Activated CD4-positive, alpha-beta T cell treated with anti-CD3 and anti-CD28 coated beads for 36 hours (primary cell): ENCODE measurements at regions not wholly inside any gene's neighbourhood (a gene's known extent, or its start where the extent isn't known, plus 50 kb on each side); places are given as distances from the start of the nearest gene placed in this dataset.
A peak's percentile ranks its signal among the peaks of the same experiment; 100 is the strongest.

Experiments
- ATAC-seq: fragments of 200-7000 bp; cut with Tn5 transposase; one replicate; pipeline ENCODE4 v1.10.0; 2021; ENCODE audit warnings: mild to moderate bottlenecking, moderate library complexity
- CTCF ChIA-PET: fragments of 350-600 bp; sonication (Branson Sonifier 250); formaldehyde crosslinking; loops from one replicate; lab custom pipeline; 2021; ENCODE audit warnings: antibody characterized with exemption; lab: Charles Lee
- POLR2A ChIA-PET: fragments of 350-600 bp; sonication (Branson Sonifier 250); formaldehyde crosslinking; loops from one replicate; lab custom pipeline; 2021; ENCODE audit warnings: antibody characterized with exemption, inconsistent platforms; lab: Charles Lee
- DNase-seq: peaks from one replicate; pipeline ENCODE4 v3.0.0-alpha.2; 2020
- H3K27ac Mint-ChIP-seq: one replicate; pipeline ENCODE4 v1.8.0; 2021; ENCODE audit warnings: mixed read lengths
- H3K27me3 Mint-ChIP-seq: one replicate; pipeline ENCODE4 v1.8.0; 2021; ENCODE audit warnings: mixed read lengths
- H3K36me3 Mint-ChIP-seq: one replicate; pipeline ENCODE4 v1.8.0; 2021; ENCODE audit warnings: low read depth, mixed read lengths
- H3K4me1 Mint-ChIP-seq: one replicate; pipeline ENCODE4 v1.8.0; 2021; ENCODE audit warnings: mixed read lengths
- H3K4me3 Mint-ChIP-seq: one replicate; pipeline ENCODE4 v1.8.0; 2021; ENCODE audit warnings: mild to moderate bottlenecking, moderate library complexity, mixed read lengths
- H3K9me3 Mint-ChIP-seq: one replicate; pipeline ENCODE4 v1.8.0; 2021; ENCODE audit warnings: low read depth, mixed read lengths
- intact Hi-C, 2 experiments: fragments of 100-400 bp; cut with DNase I in 1 of 2; cut with micrococcal nuclease in 1 of 2; formaldehyde crosslinking; loops; one replicate each; pipeline versions ENCODE4 v1.14.2 to v1.15.1; 2022 to 2024; cut with DNase I, micrococcal nuclease

DNA sequence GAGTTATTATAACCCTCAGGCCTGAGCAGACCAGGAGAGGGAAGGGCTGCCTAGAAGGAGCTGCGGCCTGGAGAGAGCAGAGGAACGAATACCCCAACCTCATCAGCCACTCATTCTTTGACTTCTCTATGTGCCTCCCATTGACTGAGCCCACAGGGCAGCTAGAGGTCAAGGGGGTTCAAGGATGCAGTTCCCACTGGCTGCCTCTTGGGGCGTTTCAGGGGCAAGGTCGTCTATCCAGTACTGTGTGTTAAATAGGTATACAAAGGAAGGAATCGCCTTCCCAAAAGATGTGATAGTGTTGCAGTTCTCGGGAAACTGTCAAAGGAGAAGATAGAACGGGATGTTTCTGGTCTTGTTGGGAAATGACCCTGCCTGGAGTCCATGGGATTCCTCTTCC is 250.6 kb downstream of the PRDM2 start:
- ATAC-seq (no peak), DNase-seq (peak; percentile 24)
- CTCF ChIA-PET = interaction anchor here (0.5 kb wide), 1 partner anchor 29 kb away, joined by 3 read pairs; no protein-coding TSS in a partner anchor
- Mint-ChIP-seq H3K4me3 (no peak overlapping the region), H3K9me3 (no peaks in the 10 kb centered on the region), H3K27ac (no peak overlapping the region), H3K4me1 (no peaks in the 10 kb centered on the region), H3K36me3 (no peaks in the 10 kb centered on the region), H3K27me3 (peaks cover 10% of the 10 kb centered on the region)
- POLR2A ChIA-PET = no interaction called here
- intact Hi-C loops = no loop called here

DNA sequence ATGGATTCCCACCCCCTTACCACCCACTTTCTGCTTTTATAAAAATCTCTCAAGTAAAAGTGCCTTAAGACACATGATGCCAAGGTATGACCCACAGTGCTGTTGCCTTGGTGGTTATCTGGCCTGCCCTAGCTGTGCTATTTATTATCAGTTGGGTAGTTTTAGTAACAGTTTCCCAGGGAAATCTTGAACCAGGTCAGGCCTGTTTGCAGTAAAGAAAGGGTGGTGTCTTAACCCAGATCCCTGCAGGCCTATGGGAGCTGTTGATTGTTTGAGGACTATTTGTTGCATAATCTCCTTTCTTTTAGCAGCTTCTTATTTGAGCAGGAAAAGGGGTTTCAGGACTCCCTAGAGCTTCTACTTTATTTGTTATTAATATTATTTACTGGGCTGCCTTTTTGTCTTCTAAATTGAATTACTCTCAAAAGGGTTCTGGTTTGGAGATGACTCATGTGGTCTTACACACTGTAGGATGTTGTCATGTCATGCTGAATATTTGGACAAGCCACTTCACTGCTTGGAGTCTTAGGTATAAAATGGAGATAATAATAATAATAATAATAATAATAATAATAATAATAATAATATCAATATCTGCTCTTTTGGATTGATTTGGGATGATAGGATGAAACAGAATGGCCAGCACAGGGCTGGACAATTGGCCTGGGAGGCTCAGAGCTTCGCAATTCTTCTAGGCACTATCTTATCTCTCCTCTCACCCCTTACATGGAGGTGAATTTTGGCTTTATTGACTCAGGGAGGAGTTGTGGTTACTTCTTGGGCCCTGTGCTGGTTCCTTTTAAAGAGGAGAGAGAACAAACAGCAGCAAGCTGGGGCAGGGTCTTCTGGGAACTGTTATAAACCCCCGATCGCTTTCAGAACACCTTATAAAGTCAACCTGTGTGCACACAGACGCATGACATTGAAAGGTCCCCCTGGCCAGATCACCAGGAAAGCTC is 252.1 kb downstream of the PRDM2 start:
- intact Hi-C loops = no loop called here
- DNase-seq = no peak
- Mint-ChIP-seq H3K4me1 (no peaks in the 10 kb centered on the region), H3K27ac (no peak overlapping the region), H3K4me3 (no peak overlapping the region), H3K36me3 (no peaks in the 10 kb centered on the region), H3K9me3 (no peaks in the 10 kb centered on the region), H3K27me3 (peaks cover 10% of the 10 kb centered on the region)
- ATAC-seq = no peak
- ChIA-PET CTCF (interaction anchor here (0.6 to 1.0 kb wide), 4 partner anchors 23 to 407 kb away, joined by 3 to 4 read pairs (median 3); no protein-coding TSS in a partner anchor), POLR2A (no interaction called here)

DNA sequence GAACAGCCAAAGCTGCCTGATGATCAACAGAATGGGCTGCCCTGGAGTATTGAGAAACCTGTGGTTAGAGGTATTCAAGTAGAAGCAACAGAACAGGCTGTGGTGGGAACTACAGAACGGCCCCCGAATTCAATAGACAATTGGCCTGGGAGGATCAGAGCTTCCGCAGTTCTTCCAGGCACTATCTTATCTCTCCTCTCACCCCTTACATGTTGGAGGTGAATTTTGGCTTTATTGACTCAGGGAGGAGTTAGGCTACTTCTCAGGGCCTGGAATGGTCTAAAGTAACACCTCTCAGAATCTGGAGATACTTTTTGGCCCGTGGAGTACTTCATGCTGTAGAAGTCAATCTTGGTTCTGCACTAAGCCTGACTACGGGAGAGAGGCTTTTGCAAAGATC is 253.0 kb downstream of the PRDM2 start:
- no peaks in the 10 kb centered on the region for H3K9me3 Mint-ChIP-seq
- H3K4me3 Mint-ChIP-seq = no peak overlapping the region
- no peak for DNase-seq
- no peaks in the 10 kb centered on the region for H3K36me3 Mint-ChIP-seq
- peaks cover 6% of the 10 kb centered on the region for H3K27me3 Mint-ChIP-seq
- intact Hi-C loops = no loop called here
- H3K4me1 Mint-ChIP-seq = no peaks in the 10 kb centered on the region
- ChIA-PET POLR2A (no interaction called here), CTCF (interaction anchor here (0.9 kb wide), 1 partner anchor 24 kb away, joined by 3 read pairs; no protein-coding TSS in a partner anchor)
- no peak for ATAC-seq
- no peak overlapping the region for H3K27ac Mint-ChIP-seq

- ChIA-PET CTCF (interaction anchor here (0.7 kb wide), 1 partner anchor 8 kb away, joined by 3 read pairs; no protein-coding TSS in a partner anchor), POLR2A (no interaction called here)
- H3K27me3 Mint-ChIP-seq = peaks cover 15% of the 10 kb centered on the region
- no peak overlapping the region for H3K27ac Mint-ChIP-seq
- no peak for DNase-seq
- no peaks in the 10 kb centered on the region for H3K36me3 Mint-ChIP-seq
- H3K4me3 Mint-ChIP-seq = no peak overlapping the region
- no peaks in the 10 kb centered on the region for H3K9me3 Mint-ChIP-seq
- intact Hi-C loops = no loop called here
- H3K4me1 Mint-ChIP-seq = no peaks in the 10 kb centered on the region
- ATAC-seq = no peak
Measured at GRCh38 chr1:13956393-13956792, 256.4 kb downstream of the PRDM2 start.

DNA sequence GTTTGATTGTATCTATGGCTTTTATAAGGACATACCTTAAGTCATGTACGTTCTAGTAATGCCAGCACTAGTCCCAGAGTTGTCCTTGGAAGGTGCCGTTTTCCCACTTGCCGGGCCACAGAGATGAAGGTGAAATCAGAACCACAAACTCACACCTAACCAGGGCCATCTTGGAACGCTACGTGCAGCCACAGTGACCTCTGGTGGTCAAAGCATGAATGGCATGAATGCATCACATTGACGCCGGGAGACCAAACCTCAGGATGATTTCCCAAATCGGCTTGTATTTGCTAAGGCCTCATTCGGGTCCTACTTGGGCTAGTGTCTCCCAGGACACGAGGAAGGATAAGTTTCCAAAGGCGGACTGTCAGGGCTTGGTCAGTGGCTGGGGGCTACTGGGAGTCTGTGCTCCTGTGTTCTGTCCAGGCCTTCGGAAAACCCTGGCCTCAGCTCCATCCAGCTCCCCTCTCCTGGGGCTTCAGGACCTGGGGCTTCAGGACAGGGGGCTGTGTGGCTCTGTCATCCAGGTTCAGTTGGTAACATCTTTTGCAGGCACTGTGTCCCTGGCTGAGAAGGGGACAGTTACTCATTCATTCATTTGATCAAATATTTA is 260.5 kb downstream of the PRDM2 start:
- H3K36me3 Mint-ChIP-seq = no peaks in the 10 kb centered on the region
- intact Hi-C loops = loop anchor here (1.0 to 10.0 kb wide), 5 partner anchors 131 to 446 kb away; partner anchors contain the start of gene LRRC38 (in 1 of the 2)
- no peaks in the 10 kb centered on the region for H3K4me1 Mint-ChIP-seq
- H3K27ac Mint-ChIP-seq = no peak overlapping the region
- ATAC-seq (peak; percentile 61), DNase-seq (peak; percentile 79)
- POLR2A ChIA-PET = no interaction called here
- peaks cover 26% of the 10 kb centered on the region for H3K27me3 Mint-ChIP-seq
- no peaks in the 10 kb centered on the region for H3K9me3 Mint-ChIP-seq
- H3K4me3 Mint-ChIP-seq = no peak overlapping the region
- CTCF ChIA-PET = interaction anchor here (0.6 kb wide), 2 partner anchors 17 to 317 kb away, joined by 3 to 4 read pairs; no protein-coding TSS in a partner anchor

DNA sequence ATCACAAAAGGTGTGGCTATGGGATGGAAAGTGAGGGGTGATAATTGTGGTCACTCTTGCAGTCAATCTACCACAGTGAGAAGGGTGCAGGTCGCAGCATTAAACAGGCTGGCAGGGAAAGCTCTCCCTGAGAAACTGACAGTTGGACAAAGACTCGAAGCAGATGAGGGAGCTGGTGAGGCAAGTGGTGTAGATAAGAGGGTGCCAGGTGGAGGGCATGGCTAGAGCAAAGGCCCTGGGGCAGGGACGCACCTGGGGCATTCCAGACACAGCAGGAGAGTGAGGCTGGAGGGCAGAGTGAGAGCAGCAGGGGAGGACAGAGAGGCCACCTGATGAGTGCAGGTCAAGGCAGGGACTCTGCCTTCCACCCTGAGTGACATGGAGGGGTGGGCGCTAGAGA is 264.8 kb downstream of the PRDM2 start:
- H3K4me3 Mint-ChIP-seq = no peak overlapping the region
- DNase-seq (no peak), ATAC-seq (no peak)
- H3K36me3 Mint-ChIP-seq = no peaks in the 10 kb centered on the region
- POLR2A ChIA-PET = no interaction called here
- no peaks in the 10 kb centered on the region for H3K4me1 Mint-ChIP-seq
- CTCF ChIA-PET = interaction anchor here (0.6 kb wide), 1 partner anchor 8 kb away, joined by 3 read pairs; no protein-coding TSS in a partner anchor
- H3K27ac Mint-ChIP-seq = no peak overlapping the region
- peaks cover 25% of the 10 kb centered on the region for H3K27me3 Mint-ChIP-seq
- no peaks in the 10 kb centered on the region for H3K9me3 Mint-ChIP-seq
- intact Hi-C loops = loop anchor here (5.0 to 10.0 kb wide), 3 partner anchors 150 to 450 kb away; partner anchors contain the start of gene LRRC38 (in 1 of the 2)

DNA sequence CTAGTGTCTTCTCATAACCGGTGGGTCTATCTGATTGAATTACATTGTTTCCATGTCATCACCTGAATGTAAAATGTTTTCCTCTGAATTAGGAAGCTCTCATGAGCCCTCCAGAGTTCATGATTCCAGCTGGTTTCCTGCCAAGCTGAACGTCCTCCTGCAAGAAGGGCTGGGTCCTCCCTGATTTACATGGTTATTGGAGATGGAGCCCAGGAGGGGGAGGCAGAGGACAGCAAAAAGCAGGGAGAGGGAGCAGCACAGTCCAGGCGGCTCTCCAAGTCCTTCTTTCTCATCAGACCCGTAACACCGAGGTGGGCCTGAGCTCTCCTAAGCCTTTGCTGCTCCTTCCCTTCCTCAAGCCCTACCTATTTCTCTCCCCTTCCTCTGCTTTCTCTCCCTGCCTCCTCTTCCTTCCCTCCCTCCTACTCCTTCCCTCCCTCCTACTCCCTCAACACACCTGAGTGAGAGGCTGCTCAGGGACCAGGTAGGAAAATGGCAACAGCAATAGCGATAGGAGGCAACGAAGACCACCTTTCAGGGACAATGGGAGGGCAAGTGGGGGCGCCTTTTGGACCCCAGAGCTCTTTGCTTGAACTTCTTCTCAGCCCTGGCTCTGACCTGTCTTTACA is 265.9 kb downstream of the PRDM2 start:
- ATAC-seq (no peak), DNase-seq (peak; percentile 23)
- intact Hi-C loops = loop anchor here (10.0 kb wide), 2 partner anchors 151 to 451 kb away; partner anchors contain the start of gene LRRC38 (in 1 of the 2)
- Mint-ChIP-seq H3K4me3 (no peak overlapping the region), H3K9me3 (peaks cover 7% of the 10 kb centered on the region), H3K27me3 (peaks cover 25% of the 10 kb centered on the region), H3K4me1 (no peaks in the 10 kb centered on the region), H3K36me3 (no peaks in the 10 kb centered on the region), H3K27ac (no peak overlapping the region)
- ChIA-PET POLR2A (no interaction called here), CTCF (no interaction called here)

DNA sequence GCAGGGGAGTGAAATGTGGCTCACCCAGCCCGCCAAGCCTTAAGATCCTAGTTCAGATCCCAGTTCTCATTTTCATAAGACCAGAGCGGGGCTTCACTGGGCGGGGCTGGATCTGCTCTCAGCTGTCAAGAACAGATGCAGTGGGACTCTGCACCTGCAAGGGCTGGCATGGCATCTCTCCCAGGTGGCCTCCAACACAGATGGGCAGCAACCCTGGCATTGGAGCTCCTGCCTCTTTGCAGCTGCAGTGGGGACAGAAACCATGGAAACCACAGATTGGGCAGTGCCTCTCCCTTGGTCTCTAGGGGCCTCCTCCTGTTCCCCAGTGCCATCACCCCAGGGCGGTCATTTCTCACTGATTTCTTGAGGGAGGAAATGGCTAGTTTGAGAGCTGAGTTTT is 267.7 kb downstream of the PRDM2 start:
- POLR2A ChIA-PET = no interaction called here

GRCh38 chr1:13968361-13968760 is 268.4 kb downstream of the PRDM2 start:
- H3K4me3 Mint-ChIP-seq = no peak overlapping the region

More for the DNA sequence above, 267.7 kb downstream of the PRDM2 start:
- Mint-ChIP-seq H3K27me3 (peaks cover 15% of the 10 kb centered on the region), H3K4me1 (no peaks in the 10 kb centered on the region), H3K4me3 (no peak overlapping the region), H3K36me3 (no peaks in the 10 kb centered on the region), H3K27ac (no peak overlapping the region), H3K9me3 (peaks cover 14% of the 10 kb centered on the region)
- intact Hi-C loops = loop anchor here (10.0 kb wide), 2 partner anchors 153 to 453 kb away; partner anchors contain the start of gene LRRC38 (in 1 of the 2)
- ATAC-seq = no peak
- no peak for DNase-seq
- CTCF ChIA-PET = no interaction called here

GRCh38 chr1:13970631-13971247 is 270.8 kb downstream of the PRDM2 start:
- ATAC-seq = no peak
- POLR2A ChIA-PET = no interaction called here
- CTCF ChIA-PET = no interaction called here

More at GRCh38 chr1:13968361-13968760, 268.4 kb downstream of the PRDM2 start:
- H3K9me3 Mint-ChIP-seq = peaks cover 14% of the 10 kb centered on the region
- CTCF ChIA-PET = no interaction called here
- DNase-seq (no peak), ATAC-seq (no peak)
- intact Hi-C loops = loop anchor here (10.0 kb wide), 2 partner anchors 154 to 454 kb away; partner anchors contain the start of gene LRRC38 (in 1 of the 2)
- H3K27ac Mint-ChIP-seq = no peak overlapping the region
- POLR2A ChIA-PET = no interaction called here
- no peaks in the 10 kb centered on the region for H3K4me1 Mint-ChIP-seq
- H3K27me3 Mint-ChIP-seq = peaks cover 14% of the 10 kb centered on the region
- no peaks in the 10 kb centered on the region for H3K36me3 Mint-ChIP-seq

More at GRCh38 chr1:13970631-13971247, 270.8 kb downstream of the PRDM2 start:
- Mint-ChIP-seq H3K4me1 (no peaks in the 10 kb centered on the region), H3K27me3 (peaks cover 15% of the 10 kb centered on the region), H3K4me3 (no peak overlapping the region), H3K27ac (no peak overlapping the region), H3K9me3 (peaks cover 14% of the 10 kb centered on the region), H3K36me3 (no peaks in the 10 kb centered on the region)
- no peak for DNase-seq
- intact Hi-C loops = no loop called here
